ENCODE measurements at regions not wholly inside any gene's neighbourhood (a gene's known extent, or its start where the extent isn't known, plus 50 kb on each side); places are given as distances from the start of the nearest gene placed in this dataset.

GRCh38 chr5:6273749-6274148 is 104.6 kb downstream of the MED10 start:
- Mint-ChIP-seq H3K4me3 (no peak overlapping the region), H3K4me1 (peaks cover 9% of the 10 kb centered on the region), H3K27me3 (ENCODE audit: low read depth) (peaks cover 23% of the 10 kb centered on the region), H3K9me3 (no peaks in the 10 kb centered on the region), H3K36me3 (ENCODE audit: low read depth) (no peaks in the 10 kb centered on the region), H3K27ac (ENCODE audit: unreplicated experiment) (no peak overlapping the region)
- TF ChIP-seq, protein P1, sequence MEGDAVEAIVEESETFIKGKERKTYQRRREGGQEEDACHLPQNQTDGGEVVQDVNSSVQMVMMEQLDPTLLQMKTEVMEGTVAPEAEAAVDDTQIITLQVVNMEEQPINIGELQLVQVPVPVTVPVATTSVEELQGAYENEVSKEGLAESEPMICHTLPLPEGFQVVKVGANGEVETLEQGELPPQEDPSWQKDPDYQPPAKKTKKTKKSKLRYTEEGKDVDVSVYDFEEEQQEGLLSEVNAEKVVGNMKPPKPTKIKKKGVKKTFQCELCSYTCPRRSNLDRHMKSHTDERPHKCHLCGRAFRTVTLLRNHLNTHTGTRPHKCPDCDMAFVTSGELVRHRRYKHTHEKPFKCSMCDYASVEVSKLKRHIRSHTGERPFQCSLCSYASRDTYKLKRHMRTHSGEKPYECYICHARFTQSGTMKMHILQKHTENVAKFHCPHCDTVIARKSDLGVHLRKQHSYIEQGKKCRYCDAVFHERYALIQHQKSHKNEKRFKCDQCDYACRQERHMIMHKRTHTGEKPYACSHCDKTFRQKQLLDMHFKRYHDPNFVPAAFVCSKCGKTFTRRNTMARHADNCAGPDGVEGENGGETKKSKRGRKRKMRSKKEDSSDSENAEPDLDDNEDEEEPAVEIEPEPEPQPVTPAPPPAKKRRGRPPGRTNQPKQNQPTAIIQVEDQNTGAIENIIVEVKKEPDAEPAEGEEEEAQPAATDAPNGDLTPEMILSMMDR (conservative IDR thresholded peaks at IDR 0.05): no peak
- no peak for DNase-seq (ENCODE audit: low read depth, low spot score)

DNA sequence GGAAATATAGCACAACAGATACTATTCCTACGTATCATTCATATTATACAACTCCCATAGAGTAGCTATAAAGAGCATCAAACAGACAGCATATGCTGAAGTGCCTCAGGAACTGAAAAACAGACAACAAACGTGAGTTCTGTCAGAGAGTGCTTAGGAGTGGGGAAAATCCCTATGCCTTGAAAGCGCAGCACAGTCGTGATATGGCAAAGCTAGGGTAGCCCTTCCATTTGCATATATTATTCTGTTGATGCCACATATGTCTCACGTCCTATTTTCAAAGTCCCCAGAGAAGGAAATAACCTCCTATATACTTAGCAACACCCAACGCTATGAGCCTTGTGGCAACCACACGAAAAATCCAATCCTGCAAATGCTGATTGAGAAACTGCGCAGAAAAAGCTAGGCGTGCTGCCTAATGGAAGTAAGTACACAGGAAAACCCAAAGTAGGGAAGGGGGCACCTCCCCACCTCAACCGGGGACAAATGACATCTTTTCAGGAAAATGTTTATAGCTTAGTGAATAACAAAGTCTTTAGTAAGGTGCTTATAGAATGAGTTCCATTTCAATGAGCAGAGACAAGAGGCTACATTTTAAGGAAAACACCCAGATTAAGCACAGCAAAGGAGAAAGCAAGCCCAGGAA is 105.1 kb downstream of the MED10 start:
- H3K27ac Mint-ChIP-seq (ENCODE audit: unreplicated experiment): no peak overlapping the region
- peaks cover 9% of the 10 kb centered on the region for H3K4me1 Mint-ChIP-seq
- DNase-seq (ENCODE audit: low read depth, low spot score): no peak
- H3K4me3 Mint-ChIP-seq: no peak overlapping the region
- H3K27me3 Mint-ChIP-seq (ENCODE audit: low read depth): peaks cover 26% of the 10 kb centered on the region
- no peaks in the 10 kb centered on the region for H3K36me3 Mint-ChIP-seq (ENCODE audit: low read depth)
- H3K9me3 Mint-ChIP-seq: no peaks in the 10 kb centered on the region
- TF ChIP-seq, protein P1 (conservative IDR thresholded peaks at IDR 0.05): no peak

- TF ChIP-seq, protein P1 (conservative IDR thresholded peaks at IDR 0.05): no peak
- Mint-ChIP-seq H3K27me3 (ENCODE audit: low read depth) (peaks cover 41% of the 10 kb centered on the region), H3K4me1 (peaks cover 5% of the 10 kb centered on the region), H3K27ac (ENCODE audit: unreplicated experiment) (no peak overlapping the region), H3K9me3 (no peaks in the 10 kb centered on the region), H3K4me3 (no peak overlapping the region), H3K36me3 (ENCODE audit: low read depth) (no peaks in the 10 kb centered on the region)
- DNase-seq (ENCODE audit: low read depth, low spot score): no peak
Observed at GRCh38 chr5:6269925-6270324, 108.4 kb downstream of the MED10 start.

GRCh38 chr5:6266671-6267197 is 111.6 kb downstream of the MED10 start:
- no peaks in the 10 kb centered on the region for H3K4me1 Mint-ChIP-seq
- H3K9me3 Mint-ChIP-seq: no peaks in the 10 kb centered on the region
- H3K4me3 Mint-ChIP-seq: no peak overlapping the region
- peaks cover 55% of the 10 kb centered on the region for H3K27me3 Mint-ChIP-seq (ENCODE audit: low read depth)
- no peak overlapping the region for H3K27ac Mint-ChIP-seq (ENCODE audit: unreplicated experiment)
- TF ChIP-seq, protein P1 (conservative IDR thresholded peaks at IDR 0.05): no peak
- no peak for DNase-seq (ENCODE audit: low read depth, low spot score)
- H3K36me3 Mint-ChIP-seq (ENCODE audit: low read depth): no peaks in the 10 kb centered on the region

GRCh38 chr5:6264394-6264793 is 114.0 kb downstream of the MED10 start:
- no peaks in the 10 kb centered on the region for H3K36me3 Mint-ChIP-seq (ENCODE audit: low read depth)
- TF ChIP-seq, protein P1 (conservative IDR thresholded peaks at IDR 0.05): no peak
- H3K4me3 Mint-ChIP-seq: no peak overlapping the region
- no peak overlapping the region for H3K27ac Mint-ChIP-seq (ENCODE audit: unreplicated experiment)
- no peaks in the 10 kb centered on the region for H3K4me1 Mint-ChIP-seq
- no peaks in the 10 kb centered on the region for H3K9me3 Mint-ChIP-seq
- peaks cover 65% of the 10 kb centered on the region for H3K27me3 Mint-ChIP-seq (ENCODE audit: low read depth)
- no peak for DNase-seq (ENCODE audit: low read depth, low spot score)
